C4-2B (cell line): ENCODE measurements at regions not wholly inside any gene's neighbourhood (a gene's known extent, or its start where the extent isn't known, plus 50 kb on each side); places are given as distances from the start of the nearest gene placed in this dataset.

Source experiments
- ZFX ChIP-seq: fragments of 450-650 bp; IDR thresholded peaks from 2 replicates; pipeline ENCODE4 v1.6.1; 2017
- TF ChIP-seq, protein P1 (sequence below): fragments of 450-650 bp; conservative IDR thresholded peaks from 2 replicates; pipeline ENCODE4 v1.5.1; 2017; ENCODE audit warnings: mild to moderate bottlenecking

GRCh38 chr3:72584262-72584661 lies 264.0 kb downstream of the SHQ1 start:
- TF ChIP-seq, protein P1, sequence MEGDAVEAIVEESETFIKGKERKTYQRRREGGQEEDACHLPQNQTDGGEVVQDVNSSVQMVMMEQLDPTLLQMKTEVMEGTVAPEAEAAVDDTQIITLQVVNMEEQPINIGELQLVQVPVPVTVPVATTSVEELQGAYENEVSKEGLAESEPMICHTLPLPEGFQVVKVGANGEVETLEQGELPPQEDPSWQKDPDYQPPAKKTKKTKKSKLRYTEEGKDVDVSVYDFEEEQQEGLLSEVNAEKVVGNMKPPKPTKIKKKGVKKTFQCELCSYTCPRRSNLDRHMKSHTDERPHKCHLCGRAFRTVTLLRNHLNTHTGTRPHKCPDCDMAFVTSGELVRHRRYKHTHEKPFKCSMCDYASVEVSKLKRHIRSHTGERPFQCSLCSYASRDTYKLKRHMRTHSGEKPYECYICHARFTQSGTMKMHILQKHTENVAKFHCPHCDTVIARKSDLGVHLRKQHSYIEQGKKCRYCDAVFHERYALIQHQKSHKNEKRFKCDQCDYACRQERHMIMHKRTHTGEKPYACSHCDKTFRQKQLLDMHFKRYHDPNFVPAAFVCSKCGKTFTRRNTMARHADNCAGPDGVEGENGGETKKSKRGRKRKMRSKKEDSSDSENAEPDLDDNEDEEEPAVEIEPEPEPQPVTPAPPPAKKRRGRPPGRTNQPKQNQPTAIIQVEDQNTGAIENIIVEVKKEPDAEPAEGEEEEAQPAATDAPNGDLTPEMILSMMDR: no peak
- no peak for TF ChIP-seq ZFX
